Upper lobe of right lung (tissue), 1 donor: ENCODE measurements at regions not wholly inside any gene's neighbourhood (a gene's known extent, or its start where the extent isn't known, plus 50 kb on each side); places are given as distances from the start of the nearest gene placed in this dataset.

ENCODE experiments used
- ATAC-seq: fragments of 200-7000 bp; cut with Tn5 transposase; one replicate; pipeline ENCODE4 v1.9.1; 2020; ENCODE audit warnings: mild to moderate bottlenecking, moderate library complexity
- DNase-seq: peaks from one replicate; pipeline ENCODE4 v3.0.0-alpha.2; 2020
- H3K27ac ChIP-seq: fragments of 200-600 bp; one replicate; pipeline ENCODE4 v1.8.0; 2022
- H3K27me3 ChIP-seq: fragments of 200-600 bp; one replicate; pipeline ENCODE4 v1.8.0; 2022; ENCODE audit warnings: mild to moderate bottlenecking
- H3K36me3 ChIP-seq: fragments of 200-600 bp; one replicate; pipeline ENCODE4 v1.8.0; 2022
- H3K4me1 ChIP-seq: fragments of 200-600 bp; one replicate; pipeline ENCODE4 v1.8.0; 2022
- H3K4me3 ChIP-seq: fragments of 200-600 bp; one replicate; pipeline ENCODE4 v1.8.0; 2022; ENCODE audit warnings: mild to moderate bottlenecking
- H3K9me3 ChIP-seq: fragments of 200-600 bp; one replicate; pipeline ENCODE4 v1.8.0; 2022
- intact Hi-C: fragments of 100-400 bp; cut with DNase I; formaldehyde crosslinking; loops from one replicate; pipeline ENCODE4 v1.11.0; 2022
- TF ChIP-seq, protein P1 (sequence below): fragments of 200-600 bp; IDR thresholded peaks from one replicate; pipeline ENCODE4 v1.8.0; 2022; ENCODE audit warnings: antibody characterized with exemption
- donor health status: DM: no; HTN: yes; CAD: no; lungs with severe emphysema.

DNA sequence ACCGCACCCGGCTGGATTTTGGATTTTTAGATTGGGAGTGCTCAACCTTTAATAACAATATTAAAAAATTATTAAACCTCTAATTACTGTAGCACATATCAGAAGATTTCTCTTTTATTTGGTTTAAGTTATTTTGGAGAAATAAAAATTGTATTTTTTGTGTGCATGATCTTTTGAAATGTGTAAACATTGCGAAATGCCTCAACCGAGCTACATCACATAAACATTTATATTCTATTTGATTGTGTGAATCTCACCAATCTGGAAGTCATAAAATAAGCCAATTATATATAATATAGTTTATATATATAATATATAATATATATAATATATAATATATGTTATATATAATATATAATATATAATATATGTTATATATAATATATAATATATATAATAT lies 696.2 kb upstream of the RBFOX1 start:
- Histone ChIP-seq H3K4me1 (no peaks in the 10 kb centered on the region), H3K27me3 (peaks cover 4% of the 10 kb centered on the region), H3K36me3 (no peaks in the 10 kb centered on the region), H3K27ac (no peak overlapping the region), H3K9me3 (no peaks in the 10 kb centered on the region), H3K4me3 (no peak overlapping the region)
- intact Hi-C loops, result no loop called here
- TF ChIP-seq, protein P1, sequence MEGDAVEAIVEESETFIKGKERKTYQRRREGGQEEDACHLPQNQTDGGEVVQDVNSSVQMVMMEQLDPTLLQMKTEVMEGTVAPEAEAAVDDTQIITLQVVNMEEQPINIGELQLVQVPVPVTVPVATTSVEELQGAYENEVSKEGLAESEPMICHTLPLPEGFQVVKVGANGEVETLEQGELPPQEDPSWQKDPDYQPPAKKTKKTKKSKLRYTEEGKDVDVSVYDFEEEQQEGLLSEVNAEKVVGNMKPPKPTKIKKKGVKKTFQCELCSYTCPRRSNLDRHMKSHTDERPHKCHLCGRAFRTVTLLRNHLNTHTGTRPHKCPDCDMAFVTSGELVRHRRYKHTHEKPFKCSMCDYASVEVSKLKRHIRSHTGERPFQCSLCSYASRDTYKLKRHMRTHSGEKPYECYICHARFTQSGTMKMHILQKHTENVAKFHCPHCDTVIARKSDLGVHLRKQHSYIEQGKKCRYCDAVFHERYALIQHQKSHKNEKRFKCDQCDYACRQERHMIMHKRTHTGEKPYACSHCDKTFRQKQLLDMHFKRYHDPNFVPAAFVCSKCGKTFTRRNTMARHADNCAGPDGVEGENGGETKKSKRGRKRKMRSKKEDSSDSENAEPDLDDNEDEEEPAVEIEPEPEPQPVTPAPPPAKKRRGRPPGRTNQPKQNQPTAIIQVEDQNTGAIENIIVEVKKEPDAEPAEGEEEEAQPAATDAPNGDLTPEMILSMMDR, result no peak
- DNase-seq (no peak), ATAC-seq (no peak)

DNA sequence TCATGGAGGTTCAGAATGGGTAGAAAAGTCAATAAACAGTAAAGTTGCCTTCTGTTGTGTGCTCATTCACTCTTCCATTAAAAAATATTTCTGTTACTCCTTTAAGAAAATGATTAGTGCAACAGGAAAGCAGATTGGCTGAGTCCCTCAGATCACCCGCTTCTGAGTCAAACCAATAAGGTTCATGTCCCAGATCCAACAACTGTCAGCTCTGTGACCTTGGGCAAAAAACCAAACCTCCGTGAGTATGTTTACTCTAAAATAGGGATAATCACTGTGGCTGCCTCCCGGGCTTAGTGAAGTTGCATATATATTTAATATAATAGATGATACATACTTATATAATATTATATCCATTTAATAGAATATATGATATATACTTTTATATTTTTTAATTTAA lies 698.5 kb upstream of the RBFOX1 start:
- TF ChIP-seq, protein P1, result no peak
- intact Hi-C loops, result no loop called here
- Histone ChIP-seq H3K9me3 (no peaks in the 10 kb centered on the region), H3K27ac (no peak overlapping the region), H3K36me3 (no peaks in the 10 kb centered on the region), H3K4me3 (no peak overlapping the region), H3K27me3 (no peaks in the 10 kb centered on the region), H3K4me1 (no peaks in the 10 kb centered on the region)
- DNase-seq, result no peak
- no peak for ATAC-seq

DNA sequence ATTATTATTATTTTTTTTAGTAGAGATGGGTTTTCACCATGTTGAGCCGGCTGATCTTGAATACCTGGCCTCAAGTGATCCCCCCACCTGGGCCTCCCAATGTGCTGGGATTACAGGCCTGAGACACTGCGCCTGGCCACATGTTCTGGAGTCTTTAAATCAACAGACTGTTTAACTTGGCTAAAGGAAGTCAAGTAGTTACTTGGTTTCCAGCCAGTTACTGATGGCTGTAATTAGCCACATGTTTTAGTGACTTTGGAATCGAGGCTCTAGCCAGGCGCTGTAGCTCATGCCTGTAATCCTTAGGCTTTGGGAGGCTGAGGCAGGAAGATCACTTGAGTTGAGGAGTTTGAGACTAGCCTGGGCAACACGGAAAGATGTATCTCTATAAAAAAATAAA lies 699.2 kb upstream of the RBFOX1 start:
- Histone ChIP-seq H3K9me3 (no peaks in the 10 kb centered on the region), H3K4me1 (no peaks in the 10 kb centered on the region), H3K27ac (no peak overlapping the region), H3K4me3 (no peak overlapping the region), H3K27me3 (no peaks in the 10 kb centered on the region), H3K36me3 (no peaks in the 10 kb centered on the region)
- ATAC-seq (no peak), DNase-seq (no peak)
- intact Hi-C loops, result no loop called here
- TF ChIP-seq, protein P1, result no peak

- TF ChIP-seq, protein P1, result no peak
- Histone ChIP-seq H3K4me3 (no peak overlapping the region), H3K27ac (no peak overlapping the region), H3K27me3 (no peaks in the 10 kb centered on the region), H3K4me1 (no peaks in the 10 kb centered on the region), H3K9me3 (no peaks in the 10 kb centered on the region), H3K36me3 (no peaks in the 10 kb centered on the region)
- no peak for DNase-seq
- no peak for ATAC-seq
- intact Hi-C loops, result no loop called here
These were observed 703.5 kb upstream of the RBFOX1 start for GRCh38 chr16:6629110-6629509.

- intact Hi-C loops, result no loop called here
- TF ChIP-seq, protein P1, result no peak
- Histone ChIP-seq H3K9me3 (no peaks in the 10 kb centered on the region), H3K4me3 (no peak overlapping the region), H3K4me1 (no peaks in the 10 kb centered on the region), H3K27me3 (no peaks in the 10 kb centered on the region), H3K36me3 (no peaks in the 10 kb centered on the region), H3K27ac (no peak overlapping the region)
- ATAC-seq, result no peak
- DNase-seq, result no peak
These were observed 707.0 kb upstream of the RBFOX1 start for GRCh38 chr16:6625606-6626005.

DNA sequence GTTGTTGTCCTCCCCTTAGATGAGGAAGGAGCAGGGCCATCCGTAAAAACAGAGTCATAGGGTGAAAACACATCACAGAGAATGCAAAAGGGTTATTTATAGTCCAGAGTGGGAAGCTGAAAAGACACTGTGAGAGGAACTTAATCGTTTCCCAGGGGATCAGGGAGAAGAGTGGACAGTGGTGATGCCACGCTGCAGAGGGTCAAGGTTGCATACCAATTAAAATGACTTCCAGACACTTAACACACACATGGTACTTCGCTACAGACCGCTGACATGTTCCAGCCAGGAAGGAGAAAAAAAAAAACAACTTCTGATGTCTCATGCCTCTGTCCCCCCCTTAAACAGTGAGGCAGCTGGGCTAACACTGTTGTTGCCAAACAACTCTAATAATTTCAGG lies 713.8 kb upstream of the RBFOX1 start:
- H3K36me3 ChIP-seq, result no peaks in the 10 kb centered on the region
- H3K4me3 ChIP-seq, result no peak overlapping the region
- H3K27ac ChIP-seq, result no peak overlapping the region
- TF ChIP-seq, protein P1, result no peak
- DNase-seq (no peak), ATAC-seq (no peak)
- intact Hi-C loops, result no loop called here
- no peaks in the 10 kb centered on the region for H3K4me1 ChIP-seq
- H3K9me3 ChIP-seq, result no peaks in the 10 kb centered on the region
- H3K27me3 ChIP-seq, result no peaks in the 10 kb centered on the region
